Prostate gland (tissue), 2 donors: ENCODE measurements at regions not wholly inside any gene's neighbourhood (a gene's known extent, or its start where the extent isn't known, plus 50 kb on each side); places are given as distances from the start of the nearest gene placed in this dataset.

Source experiments
- POLR2A ChIP-seq: fragments of 450-650 bp; IDR thresholded peaks from one replicate; pipeline ENCODE4 v1.6.1; 2016; ENCODE audit warnings: antibody characterized with exemption, mild to moderate bottlenecking
- POLR2AphosphoS5 ChIP-seq: sonication (generic); formaldehyde crosslinking; IDR thresholded peaks from one replicate; pipeline ENCODE4 v1.6.1; 2017; ENCODE audit warnings: antibody characterized with exemption
- TF ChIP-seq, protein P1 (sequence below), 4 experiments: fragments of 200-600 bp in 2 of 4; fragments of 450-650 bp in 2 of 4; sonication (generic) in 2 of 4; IDR thresholded peaks; 1 replicate in 3 of 4; 2 replicates in 1 of 4; pipeline ENCODE4 v1.5.1; 2016 to 2019; ENCODE audit warnings: antibody characterized with exemption in 4 of 4, mild to moderate bottlenecking in 2 of 4, moderate library complexity in 2 of 4

- TF ChIP-seq, protein P1, sequence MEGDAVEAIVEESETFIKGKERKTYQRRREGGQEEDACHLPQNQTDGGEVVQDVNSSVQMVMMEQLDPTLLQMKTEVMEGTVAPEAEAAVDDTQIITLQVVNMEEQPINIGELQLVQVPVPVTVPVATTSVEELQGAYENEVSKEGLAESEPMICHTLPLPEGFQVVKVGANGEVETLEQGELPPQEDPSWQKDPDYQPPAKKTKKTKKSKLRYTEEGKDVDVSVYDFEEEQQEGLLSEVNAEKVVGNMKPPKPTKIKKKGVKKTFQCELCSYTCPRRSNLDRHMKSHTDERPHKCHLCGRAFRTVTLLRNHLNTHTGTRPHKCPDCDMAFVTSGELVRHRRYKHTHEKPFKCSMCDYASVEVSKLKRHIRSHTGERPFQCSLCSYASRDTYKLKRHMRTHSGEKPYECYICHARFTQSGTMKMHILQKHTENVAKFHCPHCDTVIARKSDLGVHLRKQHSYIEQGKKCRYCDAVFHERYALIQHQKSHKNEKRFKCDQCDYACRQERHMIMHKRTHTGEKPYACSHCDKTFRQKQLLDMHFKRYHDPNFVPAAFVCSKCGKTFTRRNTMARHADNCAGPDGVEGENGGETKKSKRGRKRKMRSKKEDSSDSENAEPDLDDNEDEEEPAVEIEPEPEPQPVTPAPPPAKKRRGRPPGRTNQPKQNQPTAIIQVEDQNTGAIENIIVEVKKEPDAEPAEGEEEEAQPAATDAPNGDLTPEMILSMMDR (IDR thresholded peaks at IDR 0.05) = no peak
- no peak for TF ChIP-seq POLR2AphosphoS5
- TF ChIP-seq POLR2A = no peak
Measured at GRCh38 chr2:147711031-147711430, 133.8 kb upstream of the ACVR2A start.
